CD4-positive, alpha-beta T cell (primary cell): ENCODE measurements at regions not wholly inside any gene's neighbourhood (a gene's known extent, or its start where the extent isn't known, plus 50 kb on each side); places are given as distances from the start of the nearest gene placed in this dataset.

ENCODE experiments used
- ATAC-seq: fragments of 200-7000 bp; cut with Tn5 transposase; one replicate; pipeline ENCODE4 v1.10.0; 2022; ENCODE audit warnings: mild to moderate bottlenecking; ENCODE audit not compliant: poor library complexity
- CTCF ChIA-PET: fragments of 350-600 bp; sonication (Branson Sonifier 250); formaldehyde crosslinking; loops from one replicate; lab custom pipeline; 2021; ENCODE audit warnings: antibody characterized with exemption, inconsistent platforms; lab: Charles Lee
- POLR2A ChIA-PET: fragments of 350-600 bp; sonication (Branson Sonifier 250); formaldehyde crosslinking; loops from one replicate; lab custom pipeline; 2021; ENCODE audit warnings: antibody characterized with exemption, inconsistent platforms; lab: Charles Lee
- DNase-seq, 14 experiments: peaks; one replicate each; pipeline ENCODE4 v3.0.0-alpha.2; 2013 to 2020; ENCODE audit warnings: mixed read lengths in 2 of 14
- H3K27ac ChIP-seq, 2 donors: one replicate each; pipeline versions ENCODE4 v1.5.1 to v1.7.0; 2013; ENCODE audit warnings: low read length in 2 of 2, low read depth in 1 of 2, mild to moderate bottlenecking in 1 of 2
- H3K27me3 ChIP-seq, 2 experiments: 1 replicate in 1 of 2; 2 replicates in 1 of 2; pipeline versions ENCODE4 v1.6.1 to v1.7.0; 2013; ENCODE audit warnings: low read length in 2 of 2, control low read depth in 1 of 2, mild to moderate bottlenecking in 1 of 2, moderate library complexity in 1 of 2; ENCODE audit not compliant: insufficient read depth in 2 of 2, control insufficient read depth in 1 of 2
- H3K36me3 ChIP-seq: one replicate; pipeline ENCODE4 v1.6.1; 2013; ENCODE audit warnings: low read length, control low read depth; ENCODE audit not compliant: insufficient read depth
- H3K4me1 ChIP-seq: one replicate; pipeline ENCODE4 v1.6.1; 2013; ENCODE audit warnings: low read length, control low read depth; ENCODE audit not compliant: insufficient read depth
- H3K4me3 ChIP-seq: one replicate; pipeline ENCODE4 v1.5.1; 2013; ENCODE audit warnings: mild to moderate bottlenecking, low read length, moderate library complexity
- H3K9me3 ChIP-seq, 2 experiments: 1 replicate in 1 of 2; 2 replicates in 1 of 2; pipeline versions ENCODE4 v1.6.1 to v1.7.0; 2013; ENCODE audit warnings: low read length in 2 of 2, mild to moderate bottlenecking in 2 of 2, control low read depth in 1 of 2, moderate library complexity in 1 of 2; ENCODE audit not compliant: control insufficient read depth in 1 of 2, insufficient read depth in 1 of 2
- H3K27ac Mint-ChIP-seq: one replicate; pipeline ENCODE4 v1.8.0; 2020; ENCODE audit warnings: mixed read lengths
- H3K27me3 Mint-ChIP-seq: one replicate; pipeline ENCODE4 v1.8.0; 2021; ENCODE audit warnings: mixed read lengths
- H3K36me3 Mint-ChIP-seq: one replicate; pipeline ENCODE4 v1.8.0; 2021; ENCODE audit warnings: low read depth, mixed read lengths
- H3K4me1 Mint-ChIP-seq: one replicate; pipeline ENCODE4 v1.8.0; 2021; ENCODE audit warnings: low read depth, mixed read lengths
- H3K4me3 Mint-ChIP-seq: one replicate; pipeline ENCODE4 v1.8.0; 2020; ENCODE audit warnings: mild to moderate bottlenecking, mixed read lengths
- H3K9me3 Mint-ChIP-seq: one replicate; pipeline ENCODE4 v1.8.0; 2020; ENCODE audit warnings: mixed read lengths
- CTCF ChIP-seq: fragments of 200-600 bp; IDR thresholded peaks from one replicate; pipeline ENCODE4 v1.8.0; 2022; ENCODE audit warnings: antibody characterized with exemption, mild to moderate bottlenecking
- intact Hi-C, 2 experiments: fragments of 100-400 bp; cut with DNase I in 1 of 2; cut with micrococcal nuclease in 1 of 2; formaldehyde crosslinking; loops; one replicate each; pipeline versions ENCODE4 v1.15.1 to v1.9.0; 2023 to 2025; cut with DNase I, micrococcal nuclease

- no peak overlapping the region for H3K27ac ChIP-seq
- peaks cover 0 to 9% of the 10 kb centered on the region in 2 experiments for H3K9me3 ChIP-seq
- DNase-seq (no peak), ATAC-seq (no peak)
- Mint-ChIP-seq H3K27me3 (no peaks in the 10 kb centered on the region), H3K27ac (no peak overlapping the region), H3K4me3 (no peak overlapping the region), H3K9me3 (peaks cover 27% of the 10 kb centered on the region), H3K36me3 (no peaks in the 10 kb centered on the region), H3K4me1 (no peaks in the 10 kb centered on the region)
- intact Hi-C loops = no loop called here
- no peak for TF ChIP-seq CTCF
- POLR2A ChIA-PET = no interaction called here
- no peaks in the 10 kb centered on the region for H3K36me3 ChIP-seq
- H3K27me3 ChIP-seq = no peaks in the 10 kb centered on the region
- CTCF ChIA-PET = no interaction called here
- no peaks in the 10 kb centered on the region for H3K4me1 ChIP-seq
- H3K4me3 ChIP-seq = no peak overlapping the region
These were observed 379.2 kb upstream of the CDH18 start for GRCh38 chr5:20367178-20367577.

- no peaks in the 10 kb centered on the region for H3K4me1 ChIP-seq
- TF ChIP-seq CTCF = no peak
- no peaks in the 10 kb centered on the region for H3K4me1 Mint-ChIP-seq
- H3K9me3 Mint-ChIP-seq = peaks cover 17% of the 10 kb centered on the region
- H3K36me3 ChIP-seq = no peaks in the 10 kb centered on the region
- POLR2A ChIA-PET = no interaction called here
- peaks cover 0 to 12% of the 10 kb centered on the region in 2 experiments for H3K9me3 ChIP-seq
- ATAC-seq (no peak), DNase-seq (no peak)
- no peak overlapping the region for H3K4me3 ChIP-seq
- no peaks in the 10 kb centered on the region for H3K27me3 ChIP-seq
- no peak overlapping the region for H3K27ac Mint-ChIP-seq
- H3K27ac ChIP-seq = no peak overlapping the region
- CTCF ChIA-PET = no interaction called here
- no peak overlapping the region for H3K4me3 Mint-ChIP-seq
- intact Hi-C loops = no loop called here
- no peaks in the 10 kb centered on the region for H3K27me3 Mint-ChIP-seq
- no peaks in the 10 kb centered on the region for H3K36me3 Mint-ChIP-seq
These were observed 372.3 kb upstream of the CDH18 start for GRCh38 chr5:20360263-20360662.

- ChIA-PET POLR2A (no interaction called here), CTCF (no interaction called here)
These were observed 371.4 kb upstream of the CDH18 start for GRCh38 chr5:20359377-20359776.

More at GRCh38 chr5:20359377-20359776, 371.4 kb upstream of the CDH18 start:
- no peak overlapping the region for H3K4me3 ChIP-seq
- no peaks in the 10 kb centered on the region for H3K4me1 ChIP-seq
- H3K9me3 ChIP-seq = peaks cover 0 to 12% of the 10 kb centered on the region in 2 experiments
- Mint-ChIP-seq H3K36me3 (no peaks in the 10 kb centered on the region), H3K9me3 (peaks cover 20% of the 10 kb centered on the region), H3K4me3 (no peak overlapping the region), H3K4me1 (no peaks in the 10 kb centered on the region), H3K27ac (no peak overlapping the region), H3K27me3 (no peaks in the 10 kb centered on the region)
- H3K27me3 ChIP-seq = no peaks in the 10 kb centered on the region
- no peak for DNase-seq
- no peak for TF ChIP-seq CTCF
- no peaks in the 10 kb centered on the region for H3K36me3 ChIP-seq
- H3K27ac ChIP-seq = no peak overlapping the region
- ATAC-seq = no peak
- intact Hi-C loops = no loop called here
